Muscle layer of colon (tissue), 2 donors: ENCODE measurements at regions not wholly inside any gene's neighbourhood (a gene's known extent, or its start where the extent isn't known, plus 50 kb on each side); places are given as distances from the start of the nearest gene placed in this dataset.

ENCODE experiments used
- H3K27ac ChIP-seq: one replicate; pipeline ENCODE4 v1.7.0; 2013; ENCODE audit warnings: low read depth, mild to moderate bottlenecking, low read length, moderate library complexity
- H3K27me3 ChIP-seq, 2 donors: one replicate each; pipeline ENCODE4 v1.7.0; 2013; ENCODE audit warnings: low read length in 2 of 2, mild to moderate bottlenecking in 2 of 2; ENCODE audit not compliant: insufficient read depth in 2 of 2, control insufficient read depth in 1 of 2
- H3K36me3 ChIP-seq: one replicate; pipeline ENCODE4 v1.7.0; 2013; ENCODE audit warnings: mild to moderate bottlenecking, low read length; ENCODE audit not compliant: insufficient read depth
- H3K4me1 ChIP-seq: one replicate; pipeline ENCODE4 v1.7.0; 2013; ENCODE audit warnings: mild to moderate bottlenecking, low read length; ENCODE audit not compliant: insufficient read depth
- H3K4me3 ChIP-seq, 2 donors: one replicate each; pipeline ENCODE4 v1.7.0; 2013; ENCODE audit warnings: low read length in 2 of 2, low read depth in 1 of 2, mild to moderate bottlenecking in 1 of 2, moderate library complexity in 1 of 2
- H3K9ac ChIP-seq: one replicate; pipeline ENCODE4 v1.7.0; 2013; ENCODE audit warnings: low read length
- H3K9me3 ChIP-seq: one replicate; pipeline ENCODE4 v1.7.0; 2013; ENCODE audit warnings: mild to moderate bottlenecking, low read length
- donor health status: abdominal sarcoma.
- donor health status: Adenocarcinoma of cecum.

GRCh38 chr3:76039431-76039830 is 254.1 kb upstream of the ZNF717 start:
- no peaks in the 10 kb centered on the region for H3K4me1 ChIP-seq
- no peaks in the 10 kb centered on the region for H3K27me3 ChIP-seq
- H3K27ac ChIP-seq = no peak overlapping the region
- H3K36me3 ChIP-seq = no peaks in the 10 kb centered on the region
- no peak overlapping the region for H3K4me3 ChIP-seq
- H3K9ac ChIP-seq = no peak overlapping the region
- H3K9me3 ChIP-seq = no peaks in the 10 kb centered on the region

DNA sequence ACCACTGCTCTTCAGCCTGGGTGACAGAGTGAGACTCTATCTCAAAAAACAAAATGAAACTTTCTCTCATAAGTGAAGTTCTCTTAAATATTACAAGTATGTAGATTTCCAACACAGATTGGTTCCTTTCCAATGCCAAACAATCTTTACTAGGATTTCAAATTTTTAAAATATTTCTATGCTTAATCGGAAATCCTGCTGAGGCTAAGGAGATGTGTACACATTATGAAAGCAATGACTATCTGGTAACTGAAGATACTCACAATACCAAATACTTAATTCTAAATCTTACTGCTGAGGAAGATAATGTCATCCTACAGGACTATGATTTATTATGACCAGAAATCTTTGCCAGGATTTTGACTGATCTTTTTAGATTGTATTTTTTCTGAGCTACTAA is 255.6 kb upstream of the ZNF717 start:
- no peak overlapping the region for H3K4me3 ChIP-seq
- H3K9ac ChIP-seq = no peak overlapping the region
- H3K9me3 ChIP-seq = no peaks in the 10 kb centered on the region
- no peaks in the 10 kb centered on the region for H3K27me3 ChIP-seq
- H3K27ac ChIP-seq = no peak overlapping the region
- no peaks in the 10 kb centered on the region for H3K36me3 ChIP-seq
- H3K4me1 ChIP-seq = no peaks in the 10 kb centered on the region

- H3K4me1 ChIP-seq = no peaks in the 10 kb centered on the region
- no peaks in the 10 kb centered on the region for H3K27me3 ChIP-seq
- H3K9ac ChIP-seq = no peak overlapping the region
- H3K27ac ChIP-seq = no peak overlapping the region
- H3K36me3 ChIP-seq = no peaks in the 10 kb centered on the region
- no peaks in the 10 kb centered on the region for H3K9me3 ChIP-seq
- no peak overlapping the region for H3K4me3 ChIP-seq
These were observed 258.4 kb upstream of the ZNF717 start for GRCh38 chr3:76043746-76044145.

DNA sequence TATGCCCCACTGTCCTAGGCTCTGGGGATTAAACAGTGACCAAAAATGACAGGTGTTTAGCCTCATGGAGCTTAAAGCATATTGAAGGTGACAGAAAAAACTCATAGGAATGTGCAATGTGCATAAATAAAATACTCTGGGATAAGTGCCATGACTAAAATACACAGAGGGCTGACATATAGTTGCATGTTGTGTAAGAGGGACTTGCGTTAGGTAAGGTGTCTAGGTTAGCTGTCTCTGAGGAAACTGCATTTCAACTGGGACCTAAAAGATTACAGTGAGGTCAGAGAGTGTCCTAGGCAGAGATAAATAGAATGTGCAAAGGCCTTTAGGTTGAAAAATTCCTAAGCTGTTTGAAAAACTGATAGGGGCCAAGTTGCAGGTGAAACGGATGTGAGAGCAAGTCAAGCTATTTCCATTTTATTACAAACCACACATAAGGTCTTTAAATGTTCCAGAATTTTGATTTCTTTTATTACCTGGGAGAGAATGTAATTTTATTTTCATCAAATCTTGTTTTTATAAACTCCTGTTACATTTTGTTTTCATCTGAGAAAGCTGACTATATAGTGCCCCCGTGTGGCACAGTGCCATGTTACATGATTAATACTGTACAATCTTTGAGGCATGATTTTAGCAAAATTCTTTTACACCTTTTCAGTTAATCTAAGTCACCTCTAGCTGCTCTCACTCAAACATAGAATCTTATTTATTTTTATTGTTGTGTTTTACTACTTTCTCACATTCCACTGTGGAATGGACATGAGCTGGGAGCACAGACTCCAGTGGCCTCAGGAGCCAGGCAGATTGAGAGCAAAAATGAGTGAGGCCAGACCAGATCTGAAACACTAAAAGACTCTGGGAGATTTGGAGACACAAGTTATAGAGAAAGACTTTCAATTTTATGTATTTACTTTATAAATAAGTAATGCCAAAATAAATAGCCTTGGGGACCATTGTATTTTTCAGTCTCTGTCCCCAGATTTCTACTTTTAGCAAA is 259.6 kb upstream of the ZNF717 start:
- H3K4me1 ChIP-seq = no peaks in the 10 kb centered on the region
- H3K9me3 ChIP-seq = no peaks in the 10 kb centered on the region
- no peaks in the 10 kb centered on the region for H3K27me3 ChIP-seq
- H3K27ac ChIP-seq = no peak overlapping the region
- H3K9ac ChIP-seq = no peak overlapping the region
- no peak overlapping the region for H3K4me3 ChIP-seq
- H3K36me3 ChIP-seq = no peaks in the 10 kb centered on the region

DNA sequence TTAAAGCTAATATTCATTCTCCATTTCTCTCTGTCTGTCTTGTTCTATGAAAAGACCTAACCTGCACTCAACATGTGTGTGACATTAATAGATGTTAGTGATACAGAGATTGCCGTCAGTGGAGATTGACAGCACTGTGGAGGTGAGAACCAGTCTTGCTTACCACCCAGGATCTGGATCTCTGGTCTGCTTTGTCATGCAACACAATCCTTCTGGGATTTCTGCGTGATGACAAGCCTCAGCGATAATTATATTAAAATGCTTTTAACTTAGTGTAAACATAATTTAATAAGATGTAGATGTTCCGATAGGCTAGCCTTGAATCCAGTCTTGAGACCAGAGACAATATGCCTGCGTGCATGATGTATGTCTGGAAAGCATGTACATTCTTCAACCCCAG is 262.0 kb upstream of the ZNF717 start:
- Histone ChIP-seq H3K36me3 (no peaks in the 10 kb centered on the region), H3K9me3 (no peaks in the 10 kb centered on the region), H3K9ac (no peak overlapping the region), H3K27me3 (no peaks in the 10 kb centered on the region), H3K27ac (no peak overlapping the region), H3K4me1 (no peaks in the 10 kb centered on the region), H3K4me3 (no peak overlapping the region)

- Histone ChIP-seq H3K4me3 (no peak overlapping the region), H3K9me3 (no peaks in the 10 kb centered on the region), H3K36me3 (no peaks in the 10 kb centered on the region), H3K4me1 (no peaks in the 10 kb centered on the region), H3K27me3 (no peaks in the 10 kb centered on the region), H3K27ac (no peak overlapping the region), H3K9ac (no peak overlapping the region)
These were observed 264.4 kb upstream of the ZNF717 start for GRCh38 chr3:76049776-76050175.

DNA sequence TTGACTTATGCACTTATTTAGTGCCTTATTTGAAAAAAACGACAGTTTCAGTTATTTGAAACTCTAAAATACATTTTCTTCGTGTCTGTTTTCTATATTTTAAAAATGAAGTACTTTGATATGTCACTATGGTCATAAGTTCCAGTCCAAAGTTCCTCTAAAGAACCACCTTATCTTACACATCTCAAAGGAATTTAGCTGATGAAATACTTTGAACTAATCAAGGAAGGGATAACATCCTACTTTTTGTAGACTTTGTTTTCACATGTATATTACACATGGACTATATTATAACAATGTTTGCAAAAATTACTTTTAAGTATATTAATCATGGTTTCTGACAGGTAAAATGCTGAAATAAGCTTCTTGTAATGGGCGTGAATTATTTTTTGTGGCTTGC is 265.8 kb upstream of the ZNF717 start:
- Histone ChIP-seq H3K4me1 (no peaks in the 10 kb centered on the region), H3K36me3 (no peaks in the 10 kb centered on the region), H3K4me3 (no peak overlapping the region), H3K27me3 (no peaks in the 10 kb centered on the region), H3K9ac (no peak overlapping the region), H3K27ac (no peak overlapping the region), H3K9me3 (no peaks in the 10 kb centered on the region)

GRCh38 chr3:76054404-76054803 is 269.1 kb upstream of the ZNF717 start:
- Histone ChIP-seq H3K4me1 (no peaks in the 10 kb centered on the region), H3K27ac (no peak overlapping the region)

GRCh38 chr3:76061654-76062053 is 276.3 kb upstream of the ZNF717 start:
- Histone ChIP-seq H3K9ac (no peak overlapping the region), H3K9me3 (no peaks in the 10 kb centered on the region), H3K27me3 (no peaks in the 10 kb centered on the region), H3K27ac (no peak overlapping the region), H3K36me3 (no peaks in the 10 kb centered on the region), H3K4me3 (no peak overlapping the region), H3K4me1 (no peaks in the 10 kb centered on the region)

More at GRCh38 chr3:76054404-76054803, 269.1 kb upstream of the ZNF717 start:
- Histone ChIP-seq H3K4me3 (no peak overlapping the region), H3K36me3 (no peaks in the 10 kb centered on the region), H3K9ac (no peak overlapping the region), H3K9me3 (no peaks in the 10 kb centered on the region), H3K27me3 (no peaks in the 10 kb centered on the region)

DNA sequence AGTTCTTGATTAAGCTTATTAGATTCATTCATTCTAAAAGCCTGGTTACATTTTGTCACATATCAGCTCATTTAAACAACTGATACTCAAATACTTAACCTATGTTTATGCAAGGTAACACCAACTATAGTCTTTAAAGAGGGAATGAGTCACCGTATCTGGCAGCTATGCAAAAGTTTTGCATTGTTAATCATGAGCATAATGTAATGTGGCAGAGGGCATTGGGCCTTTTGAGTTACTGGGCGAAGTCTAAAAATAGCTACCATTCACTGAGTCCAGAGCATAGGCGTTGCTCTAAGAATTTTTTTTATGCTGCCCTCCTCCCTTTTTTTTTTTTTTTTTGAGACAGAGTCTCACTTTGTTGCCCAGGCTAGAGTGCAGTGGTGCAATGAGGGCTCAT is 277.7 kb upstream of the ZNF717 start:
- H3K9me3 ChIP-seq = no peaks in the 10 kb centered on the region
- H3K9ac ChIP-seq = no peak overlapping the region
- no peaks in the 10 kb centered on the region for H3K36me3 ChIP-seq
- no peaks in the 10 kb centered on the region for H3K27me3 ChIP-seq
- no peak overlapping the region for H3K4me3 ChIP-seq
- no peak overlapping the region for H3K27ac ChIP-seq
- no peaks in the 10 kb centered on the region for H3K4me1 ChIP-seq

DNA sequence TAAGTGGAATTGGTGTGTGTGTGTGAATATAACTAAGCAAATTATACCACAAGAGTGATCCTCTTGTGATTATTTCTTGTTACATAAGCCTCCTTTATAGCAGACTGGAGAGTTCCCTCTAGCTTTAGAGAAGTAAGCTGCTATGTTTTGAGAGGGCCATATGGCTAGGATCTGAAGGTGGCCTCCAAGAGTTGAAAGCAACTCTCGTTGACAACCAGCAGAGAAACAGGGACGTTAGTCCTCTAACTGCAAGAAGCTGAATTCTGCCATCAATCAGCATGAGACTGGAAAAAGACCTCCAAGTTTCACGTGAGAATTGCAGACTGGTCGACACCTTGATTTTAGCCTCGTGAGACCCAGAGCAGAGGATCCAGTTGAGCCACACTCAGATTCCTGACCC is 278.5 kb upstream of the ZNF717 start:
- no peak overlapping the region for H3K4me3 ChIP-seq
- H3K4me1 ChIP-seq = no peaks in the 10 kb centered on the region
- H3K27ac ChIP-seq = no peak overlapping the region
- H3K36me3 ChIP-seq = no peaks in the 10 kb centered on the region
- H3K27me3 ChIP-seq = no peaks in the 10 kb centered on the region
- no peaks in the 10 kb centered on the region for H3K9me3 ChIP-seq
- H3K9ac ChIP-seq = no peak overlapping the region

- no peaks in the 10 kb centered on the region for H3K4me1 ChIP-seq
- H3K9ac ChIP-seq = no peak overlapping the region
- no peaks in the 10 kb centered on the region for H3K27me3 ChIP-seq
- H3K9me3 ChIP-seq = no peaks in the 10 kb centered on the region
- H3K36me3 ChIP-seq = no peaks in the 10 kb centered on the region
- no peak overlapping the region for H3K4me3 ChIP-seq
- H3K27ac ChIP-seq = no peak overlapping the region
These were observed 280.6 kb upstream of the ZNF717 start for GRCh38 chr3:76065964-76066363.
